ENCODE measurements at regions not wholly inside any gene's neighbourhood (a gene's known extent, or its start where the extent isn't known, plus 50 kb on each side); places are given as distances from the start of the nearest gene placed in this dataset.

GRCh38 chr13:23020246-23020843 lies 160.4 kb upstream of the SGCG start:
- TF ChIP-seq CTCF (IDR thresholded peaks at IDR 0.05 in 4 of 5, conservative IDR thresholded peaks at IDR 0.05 in 1 of 5) (peak; percentile 25 to 76 (median 53)), POLR2A (IDR thresholded peaks at IDR 0.05) (no peak)

All from gastrocnemius medialis (tissue), 4 donors.